ENCODE measurements at regions not wholly inside any gene's neighbourhood (a gene's known extent, or its start where the extent isn't known, plus 50 kb on each side); places are given as distances from the start of the nearest gene placed in this dataset.
"Not testable (repeated sequence)": the region's sequence is repeated elsewhere in the genome, so short reads cannot be mapped to it uniquely, and the experiment has no call there.

DNA sequence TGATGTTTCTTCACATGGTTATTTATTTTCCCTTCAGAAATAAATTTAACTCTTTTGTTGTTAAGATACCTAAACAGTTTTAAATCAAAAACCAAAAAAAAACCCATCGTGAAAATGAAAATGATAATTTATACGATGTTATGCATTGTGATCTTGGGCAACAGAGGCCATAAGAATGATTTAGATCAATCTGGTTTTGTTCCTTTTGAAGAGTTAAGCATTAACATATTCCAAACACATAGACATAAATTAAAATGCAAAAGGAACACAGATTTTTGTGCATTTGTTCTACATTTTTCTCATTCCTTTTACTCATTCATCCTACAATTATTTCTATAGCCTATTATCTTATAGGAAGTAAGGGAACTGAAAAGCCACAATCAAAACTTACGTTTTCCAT is 226.1 kb upstream of the SEMA3D start:
- in situ Hi-C loops (cut with HindIII; ENCODE audit: low pct_unique_long_range_greater_than_20kb, low sequenced_read_pairs), result no loop called here
- DNase-seq (ENCODE audit: low read depth), result no peak

DNA sequence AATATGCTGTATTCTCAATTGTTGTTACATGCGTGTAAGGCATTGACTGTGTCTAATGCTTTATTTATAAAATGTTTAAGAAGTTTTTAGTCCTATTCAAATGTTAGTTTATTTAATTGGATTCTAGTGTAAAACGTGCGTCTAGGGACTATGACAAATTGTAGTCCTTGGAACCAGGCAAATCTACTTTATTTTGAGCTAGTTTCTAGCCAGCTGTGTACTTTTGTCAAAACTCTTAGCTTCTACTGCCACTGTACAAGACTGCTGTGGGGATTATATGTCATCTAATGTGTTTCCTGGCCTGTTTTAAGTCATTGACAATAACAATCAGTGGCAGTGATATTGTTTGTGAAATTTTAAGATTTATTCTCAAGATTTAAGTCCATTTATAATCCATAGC is 220.5 kb upstream of the SEMA3D start:
- no peak for DNase-seq (ENCODE audit: low read depth)
- in situ Hi-C loops (cut with HindIII; ENCODE audit: low pct_unique_long_range_greater_than_20kb, low sequenced_read_pairs), result no loop called here

DNA sequence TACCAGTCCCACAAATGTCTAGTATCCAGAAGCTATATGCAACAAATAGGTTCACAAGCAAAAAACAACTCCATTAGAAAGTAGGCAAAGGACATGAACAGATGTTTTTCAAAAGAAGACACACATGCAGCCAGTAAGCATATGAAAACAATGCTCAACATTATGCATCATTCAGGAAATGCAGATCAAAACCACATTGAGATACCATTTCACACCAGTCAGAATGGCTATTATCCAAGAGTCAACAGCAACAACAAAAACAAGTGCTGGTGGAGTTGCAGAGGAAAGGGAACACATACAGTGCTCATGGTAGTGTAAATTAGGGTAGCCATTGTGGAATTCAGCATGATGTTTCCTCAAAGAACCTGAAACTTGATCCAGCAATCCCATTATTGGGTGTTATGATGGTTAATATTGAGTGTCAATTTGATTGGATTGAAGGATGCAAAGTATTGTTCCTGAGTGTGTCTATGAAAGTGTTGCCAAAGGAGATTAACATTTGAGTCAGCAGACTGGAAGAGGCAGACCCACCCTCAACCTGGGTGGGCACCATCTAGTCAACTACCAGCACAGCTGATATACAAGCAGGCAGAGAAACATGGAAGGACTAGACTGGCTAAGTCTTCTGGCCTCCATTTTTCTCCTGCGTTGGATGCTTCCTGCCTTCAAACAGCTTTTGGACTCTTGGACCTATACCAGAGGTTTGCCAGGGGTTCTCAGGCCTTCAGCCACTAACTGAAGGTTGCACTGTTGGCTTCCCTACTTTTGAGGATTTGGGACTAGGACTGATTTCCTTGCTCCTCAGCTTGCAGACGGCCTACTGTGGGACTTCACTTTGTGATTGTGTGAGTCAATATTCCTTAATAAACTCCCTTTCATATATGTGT is 218.4 kb upstream of the SEMA3D start:
- in situ Hi-C loops (cut with HindIII; ENCODE audit: low pct_unique_long_range_greater_than_20kb, low sequenced_read_pairs), result no loop called here

DNA sequence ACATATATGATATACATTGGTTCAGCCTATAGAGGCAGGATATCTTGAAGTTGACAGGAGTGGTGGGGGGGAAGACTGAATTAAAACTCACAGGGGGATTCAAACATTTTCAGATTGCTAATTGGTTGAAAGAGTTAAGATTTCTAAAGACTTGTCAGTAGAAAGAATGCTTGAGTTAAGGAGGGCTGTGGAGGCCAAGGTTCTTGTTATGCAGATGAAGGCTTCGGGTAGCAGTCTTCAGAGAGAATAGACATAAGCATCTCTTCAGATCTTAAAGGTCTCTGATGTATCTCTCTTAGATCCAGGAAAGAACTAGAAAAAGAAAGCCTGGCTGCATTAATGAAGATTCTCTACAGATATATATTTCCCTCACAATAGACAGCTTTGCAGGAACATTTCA is 209.8 kb upstream of the SEMA3D start:
- no peak for DNase-seq (ENCODE audit: low read depth)
- in situ Hi-C loops (cut with HindIII; ENCODE audit: low pct_unique_long_range_greater_than_20kb, low sequenced_read_pairs), result no loop called here

More for the DNA sequence above, 218.4 kb upstream of the SEMA3D start:
- DNase-seq (ENCODE audit: low read depth), result no peak

DNA sequence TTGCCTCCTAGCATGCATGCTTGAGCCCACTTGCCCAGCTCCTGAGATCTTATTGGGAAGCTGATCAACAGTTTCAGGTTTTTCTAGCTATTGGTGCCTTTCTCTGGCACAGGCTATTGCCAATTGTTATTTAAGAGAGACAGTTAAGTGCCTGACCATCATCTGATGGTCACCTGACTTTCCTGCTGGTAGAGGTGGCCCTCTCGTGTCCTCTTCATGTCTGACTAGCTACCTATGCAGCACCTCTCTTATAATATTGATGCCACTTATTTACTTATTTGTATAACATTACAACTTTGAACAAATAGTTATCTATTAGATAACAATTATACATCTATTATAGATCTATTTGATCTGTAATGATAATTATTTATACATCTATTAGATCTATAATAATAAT is 205.9 kb upstream of the SEMA3D start:
- DNase-seq (ENCODE audit: low read depth), result no peak
- in situ Hi-C loops (cut with HindIII; ENCODE audit: low pct_unique_long_range_greater_than_20kb, low sequenced_read_pairs), result no loop called here

DNA sequence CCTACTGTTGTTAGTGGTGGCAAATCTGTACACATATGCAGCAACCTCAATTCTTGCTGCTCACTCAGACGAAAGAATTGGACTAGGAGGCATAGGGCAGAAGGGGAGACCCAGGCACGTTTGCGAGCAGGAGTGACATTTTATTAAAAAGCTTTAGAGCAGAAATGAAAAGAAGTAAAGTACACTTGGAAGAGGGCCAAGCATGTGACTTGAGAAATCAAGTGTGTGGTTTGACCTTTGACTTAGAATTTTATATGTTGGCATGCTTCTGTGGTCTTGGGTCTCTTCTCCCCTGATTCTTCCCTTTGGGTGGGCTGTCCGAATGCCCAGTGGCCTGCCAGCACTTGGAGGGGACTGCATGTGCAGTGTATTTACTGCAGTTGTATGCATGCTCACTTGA is 205.5 kb upstream of the SEMA3D start:
- DNase-seq (ENCODE audit: low read depth), result peak; percentile 1
- in situ Hi-C loops (cut with HindIII; ENCODE audit: low pct_unique_long_range_greater_than_20kb, low sequenced_read_pairs), result no loop called here

DNA sequence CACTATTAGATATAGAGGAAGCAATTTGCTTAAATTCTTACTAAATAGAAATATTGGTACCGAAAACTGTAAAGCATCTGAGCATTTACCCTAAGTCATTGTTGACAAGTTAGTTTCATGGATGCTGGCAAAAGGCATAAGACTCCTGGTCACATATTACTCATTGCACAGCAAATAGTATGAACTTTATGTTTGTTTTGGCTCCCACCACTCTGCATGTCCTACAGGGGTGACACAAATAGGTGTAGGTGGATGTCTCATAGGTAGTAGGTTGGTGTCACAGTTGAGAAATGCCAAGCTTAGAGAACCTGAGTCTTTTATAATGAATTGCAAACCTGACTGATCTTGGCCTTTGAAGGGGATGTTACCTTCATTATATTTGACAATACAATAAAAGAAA is 199.6 kb upstream of the SEMA3D start:
- DNase-seq (ENCODE audit: low read depth), result no peak
- in situ Hi-C loops (cut with HindIII; ENCODE audit: low pct_unique_long_range_greater_than_20kb, low sequenced_read_pairs), result no loop called here

DNA sequence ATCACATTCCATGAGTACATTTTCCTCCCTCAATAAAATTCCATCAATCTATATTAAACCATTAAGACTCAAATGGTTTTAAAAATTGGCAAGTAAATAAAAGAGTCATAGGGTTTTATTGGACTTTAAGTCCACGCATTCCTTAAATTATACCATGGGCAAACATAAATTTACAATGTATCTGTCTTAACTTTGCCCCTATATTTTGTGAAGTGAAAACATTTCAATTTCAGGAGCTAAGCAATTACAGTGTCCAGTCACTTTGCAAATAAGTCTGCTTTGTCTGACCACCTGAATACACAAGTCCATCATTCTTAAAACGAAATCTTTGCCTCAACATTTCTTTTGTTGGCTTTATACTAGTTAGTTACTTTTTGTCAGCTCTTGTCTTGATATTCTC is 197.5 kb upstream of the SEMA3D start:
- in situ Hi-C loops (cut with HindIII; ENCODE audit: low pct_unique_long_range_greater_than_20kb, low sequenced_read_pairs), result no loop called here
- no peak for DNase-seq (ENCODE audit: low read depth)

- no peak for DNase-seq (ENCODE audit: low read depth)
- in situ Hi-C loops (cut with HindIII; ENCODE audit: low pct_unique_long_range_greater_than_20kb, low sequenced_read_pairs), result no loop called here
Observed at GRCh38 chr7:85381212-85381611, 194.4 kb upstream of the SEMA3D start.

GRCh38 chr7:85376589-85376988 is 189.7 kb upstream of the SEMA3D start:
- DNase-seq (ENCODE audit: low read depth), result no peak
- in situ Hi-C loops (cut with HindIII; ENCODE audit: low pct_unique_long_range_greater_than_20kb, low sequenced_read_pairs), result no loop called here

DNA sequence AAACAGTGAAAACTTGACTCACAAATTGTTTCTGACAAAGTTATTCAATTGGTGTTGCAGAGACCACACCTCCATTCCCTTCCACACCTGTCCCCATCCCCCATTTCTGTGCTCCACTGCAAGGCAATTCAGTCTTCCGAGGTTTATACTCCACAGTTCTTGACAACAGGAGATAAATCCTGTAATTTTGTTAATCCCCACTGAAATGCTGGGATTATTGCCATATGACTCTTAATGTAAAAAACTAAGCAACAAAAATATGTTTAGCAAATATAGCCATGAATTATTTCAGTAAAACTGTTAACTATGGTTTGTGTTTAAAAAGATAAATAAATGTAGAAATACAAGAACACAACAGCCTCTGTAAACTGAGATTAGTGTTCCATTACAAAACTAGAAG is 170.1 kb upstream of the SEMA3D start:
- in situ Hi-C loops (cut with HindIII; ENCODE audit: low pct_unique_long_range_greater_than_20kb, low sequenced_read_pairs), result no loop called here

GRCh38 chr7:85343484-85343883 is 156.6 kb upstream of the SEMA3D start:
- DNase-seq (ENCODE audit: low read depth), result no peak
- in situ Hi-C loops (cut with HindIII; ENCODE audit: low pct_unique_long_range_greater_than_20kb, low sequenced_read_pairs), result no loop called here

More for the DNA sequence above, 170.1 kb upstream of the SEMA3D start:
- DNase-seq (ENCODE audit: low read depth), result no peak

- no peak for DNase-seq (ENCODE audit: low read depth)
- in situ Hi-C loops (cut with HindIII; ENCODE audit: low pct_unique_long_range_greater_than_20kb, low sequenced_read_pairs), result no loop called here
Observed at GRCh38 chr7:85342781-85343180, 155.9 kb upstream of the SEMA3D start.

DNA sequence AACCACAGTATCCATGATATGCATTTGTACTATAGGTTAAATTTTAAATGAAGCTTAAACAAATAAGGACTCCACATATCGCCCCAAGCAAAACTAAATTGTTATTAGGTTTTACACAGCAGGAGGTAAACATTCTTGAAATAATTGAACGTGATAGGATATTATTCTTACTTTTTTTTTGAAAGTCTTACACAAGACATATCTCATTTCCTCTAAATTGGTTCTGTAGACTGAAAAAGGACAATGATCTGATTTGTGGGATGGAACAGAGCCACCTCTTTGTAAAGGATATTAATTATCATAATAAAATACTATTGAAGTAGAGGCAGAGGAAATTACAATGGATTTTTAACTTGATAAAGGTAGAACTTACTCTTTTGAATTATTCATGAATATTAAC is 155.1 kb upstream of the SEMA3D start:
- DNase-seq (ENCODE audit: low read depth), result no peak
- in situ Hi-C loops (cut with HindIII; ENCODE audit: low pct_unique_long_range_greater_than_20kb, low sequenced_read_pairs), result no loop called here

DNA sequence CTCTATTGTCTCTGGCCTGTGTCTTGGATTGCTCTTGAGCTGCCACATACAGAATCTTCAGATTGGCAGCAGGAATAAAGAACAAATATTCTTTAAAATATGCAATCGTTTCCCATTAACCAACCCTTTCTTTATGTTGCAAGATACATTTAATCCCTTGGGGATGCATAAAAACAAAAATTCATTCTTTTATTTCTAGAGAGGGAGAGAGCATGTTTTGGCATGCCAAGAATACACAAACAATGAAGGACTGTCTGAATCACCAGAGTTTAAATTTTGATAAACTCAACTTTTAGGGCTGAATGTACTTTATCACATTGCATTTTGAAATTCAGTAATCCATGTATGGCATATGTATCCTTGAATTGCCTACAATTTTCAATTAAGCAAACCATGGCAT is 154.3 kb upstream of the SEMA3D start:
- DNase-seq (ENCODE audit: low read depth), result no peak
- in situ Hi-C loops (cut with HindIII; ENCODE audit: low pct_unique_long_range_greater_than_20kb, low sequenced_read_pairs), result no loop called here

- in situ Hi-C loops (cut with HindIII; ENCODE audit: low pct_unique_long_range_greater_than_20kb, low sequenced_read_pairs), result no loop called here
- DNase-seq (ENCODE audit: low read depth), result no peak
Observed at GRCh38 chr7:85336086-85336485, 149.2 kb upstream of the SEMA3D start.

- DNase-seq (ENCODE audit: low read depth); in situ Hi-C loops (cut with HindIII; ENCODE audit: low pct_unique_long_range_greater_than_20kb, low sequenced_read_pairs): not testable (repeated sequence)
Observed at GRCh38 chr7:85335113-85335512, 148.3 kb upstream of the SEMA3D start.

DNA sequence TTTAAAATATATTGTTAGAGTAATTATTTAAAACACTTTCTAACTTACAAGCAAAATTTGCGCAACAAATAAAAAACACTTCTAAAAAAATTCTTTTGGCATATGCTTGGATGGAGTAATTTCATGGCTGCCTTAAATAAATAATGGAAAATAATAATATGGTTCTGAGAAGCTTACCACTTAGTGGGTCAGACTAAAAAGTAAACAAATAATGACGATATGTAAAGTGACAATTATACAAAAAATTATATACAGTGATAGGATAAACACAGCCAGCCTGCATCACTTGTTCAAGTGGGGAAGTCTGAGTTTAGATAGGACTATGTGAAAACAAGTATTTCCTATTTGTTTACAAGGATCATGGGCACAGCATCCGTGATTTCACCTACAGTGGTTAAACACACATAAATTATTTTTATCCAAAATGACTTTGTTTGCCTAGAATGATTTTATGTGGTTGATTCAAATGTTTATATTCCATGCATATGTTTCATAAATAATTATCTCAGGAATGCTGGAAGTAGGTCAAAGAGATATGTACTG is 141.7 kb upstream of the SEMA3D start:
- in situ Hi-C loops (cut with HindIII; ENCODE audit: low pct_unique_long_range_greater_than_20kb, low sequenced_read_pairs), result no loop called here
- DNase-seq (ENCODE audit: low read depth), result no peak

- in situ Hi-C loops (cut with HindIII; ENCODE audit: low pct_unique_long_range_greater_than_20kb, low sequenced_read_pairs), result no loop called here
- no peak for DNase-seq (ENCODE audit: low read depth)
Observed at GRCh38 chr7:85324145-85324799, 137.4 kb upstream of the SEMA3D start.

Measured in Caki2 (cell line).